Stimulated activated CD8-positive, alpha-beta memory T cell treated with anti-CD3 and anti-CD28 coated beads, Interleukin-2, amount 100 ng/mL, for 48 hours (primary cell): ENCODE measurements at regions not wholly inside any gene's neighbourhood (a gene's known extent, or its start where the extent isn't known, plus 50 kb on each side); places are given as distances from the start of the nearest gene placed in this dataset.
"Not testable (repeated sequence)": the region's sequence is repeated elsewhere in the genome, so short reads cannot be mapped to it uniquely, and the experiment has no call there.

Experiments used
- DNase-seq, 2 donors: peaks; one replicate each; pipeline ENCODE4 v3.0.0-alpha.2; 2020; ENCODE audit warnings: low read depth in 2 of 2

GRCh38 chr9:40097992-40098391, 742.5 kb downstream of the SPATA31A1 start:
- DNase-seq = not testable (repeated sequence)

GRCh38 chr9:40106003-40106782, 750.7 kb downstream of the SPATA31A1 start:
- peak in 1 of 2 donors; percentile 0 for DNase-seq

GRCh38 chr9:40106783-40107248, 751.3 kb downstream of the SPATA31A1 start:
- not testable (repeated sequence) for DNase-seq

- not testable (repeated sequence) for DNase-seq
Measured at GRCh38 chr9:40107251-40107650, 751.8 kb downstream of the SPATA31A1 start.

- DNase-seq = not testable (repeated sequence)
Measured at GRCh38 chr9:40108465-40108864, 753.0 kb downstream of the SPATA31A1 start.

- DNase-seq = not testable (repeated sequence)
Measured at GRCh38 chr9:40110751-40111150, 755.3 kb downstream of the SPATA31A1 start.

GRCh38 chr9:40111571-40111970, 756.1 kb downstream of the SPATA31A1 start:
- not testable (repeated sequence) for DNase-seq

GRCh38 chr9:40130598-40130997, 775.1 kb downstream of the SPATA31A1 start:
- DNase-seq = not testable (repeated sequence)

- DNase-seq = not testable (repeated sequence)
Measured at GRCh38 chr9:40169204-40169603, 813.7 kb downstream of the SPATA31A1 start.

GRCh38 chr9:40173316-40173715, 817.8 kb downstream of the SPATA31A1 start:
- not testable (repeated sequence) for DNase-seq

- not testable (repeated sequence) for DNase-seq
Measured at GRCh38 chr9:40174035-40174434, 818.6 kb downstream of the SPATA31A1 start.

- not testable (repeated sequence) for DNase-seq
Measured at GRCh38 chr9:40177403-40177802, 821.9 kb downstream of the SPATA31A1 start.

- DNase-seq = not testable (repeated sequence)
Measured at GRCh38 chr9:40191403-40191802, 835.9 kb downstream of the SPATA31A1 start.

- DNase-seq = not testable (repeated sequence)
Measured at GRCh38 chr9:40192162-40192561, 836.7 kb downstream of the SPATA31A1 start.

- DNase-seq = not testable (repeated sequence)
Measured at GRCh38 chr9:40196165-40196714, 840.8 kb downstream of the SPATA31A1 start.

- not testable (repeated sequence) for DNase-seq
Measured at GRCh38 chr9:40196803-40197202, 841.3 kb downstream of the SPATA31A1 start.

GRCh38 chr9:40221596-40222233, 866.2 kb downstream of the SPATA31A1 start:
- not testable (repeated sequence) for DNase-seq

GRCh38 chr9:40222617-40223200, 867.2 kb downstream of the SPATA31A1 start:
- peak in 1 of 2 donors; percentile 1 for DNase-seq

- not testable (repeated sequence) for DNase-seq
Measured at GRCh38 chr9:40223353-40223752, 867.9 kb downstream of the SPATA31A1 start.
